ENCODE measurements at regions not wholly inside any gene's neighbourhood (a gene's known extent, or its start where the extent isn't known, plus 50 kb on each side); places are given as distances from the start of the nearest gene placed in this dataset.

DNA sequence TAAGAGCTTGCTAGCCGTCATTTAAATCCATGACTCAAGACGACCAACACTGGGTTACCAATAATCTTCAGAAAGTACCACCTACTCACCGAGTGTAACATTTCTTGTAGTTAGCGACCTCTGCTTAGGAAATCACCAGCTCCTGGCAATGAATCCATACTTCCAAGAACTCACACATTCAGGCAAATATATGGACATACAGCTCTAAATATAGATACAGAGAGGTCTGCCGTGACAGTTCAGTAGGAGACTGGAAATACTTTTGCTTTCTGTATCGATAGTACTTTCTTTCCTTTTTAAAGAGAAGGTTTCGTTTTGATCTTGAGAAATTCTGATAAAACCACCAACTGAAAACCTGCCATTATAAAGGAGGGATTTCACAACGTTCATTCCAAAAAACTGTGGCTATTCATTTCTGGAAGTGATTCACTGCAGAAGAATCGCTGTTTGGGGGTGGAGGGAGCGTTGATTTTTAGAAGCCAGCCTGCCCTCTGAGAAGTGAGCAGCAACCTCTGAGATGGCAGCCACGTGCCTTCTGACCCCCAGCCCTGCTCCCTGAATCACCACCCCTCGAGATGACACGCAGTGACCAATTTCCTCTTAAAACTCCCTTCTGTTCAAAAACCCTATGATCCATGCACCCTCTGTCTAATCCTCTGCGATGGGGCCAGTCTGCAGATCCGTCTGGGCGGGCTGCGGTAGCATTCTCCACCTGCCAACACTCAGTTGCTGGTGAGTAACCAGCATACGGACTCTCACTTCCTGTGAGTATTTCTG lies 179.0 kb upstream of the KLF14 start:
- no peak for DNase-seq

DNA sequence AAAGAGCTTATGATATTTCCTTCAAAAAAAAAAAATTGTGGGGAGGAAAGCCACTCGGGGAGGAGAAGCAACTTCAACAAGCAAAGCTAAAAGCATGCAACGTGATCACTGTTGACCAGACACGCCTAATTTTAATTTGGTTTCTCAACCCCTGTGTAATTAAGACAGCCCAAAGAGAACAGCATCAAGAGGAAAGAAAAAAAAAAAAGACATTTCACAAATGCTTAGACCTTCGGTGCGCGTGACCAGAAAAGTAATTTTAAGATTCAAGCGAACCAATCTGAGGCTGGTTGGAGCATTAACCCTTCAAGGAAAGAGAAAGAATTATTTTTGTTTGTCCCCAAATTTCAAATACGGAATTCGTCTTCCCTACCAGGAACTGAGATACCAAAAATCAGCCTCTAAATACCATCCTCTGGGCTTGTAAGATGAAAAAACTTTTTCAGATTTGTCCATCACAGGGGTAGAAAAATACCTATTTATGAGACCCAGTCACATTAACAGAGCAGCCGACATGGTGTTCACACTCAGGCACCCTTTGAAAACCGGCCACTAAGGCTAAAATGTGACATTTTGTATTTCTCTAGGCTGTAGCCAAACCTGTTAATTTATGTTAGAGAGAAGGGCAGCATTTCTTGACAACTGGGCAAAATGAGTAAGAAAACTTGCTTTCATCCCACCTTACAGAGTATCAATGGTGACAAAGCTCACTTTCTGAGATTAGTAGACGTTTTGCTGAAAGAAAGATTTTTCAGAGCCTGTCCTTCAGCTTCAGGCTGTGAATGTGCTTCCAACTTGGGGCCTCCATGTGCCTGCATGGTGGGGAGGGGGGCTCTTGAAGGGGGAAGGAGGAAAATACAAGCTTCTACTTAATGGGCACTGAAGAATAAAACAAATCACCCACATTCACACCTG lies 179.9 kb upstream of the KLF14 start:
- no peak for DNase-seq

DNA sequence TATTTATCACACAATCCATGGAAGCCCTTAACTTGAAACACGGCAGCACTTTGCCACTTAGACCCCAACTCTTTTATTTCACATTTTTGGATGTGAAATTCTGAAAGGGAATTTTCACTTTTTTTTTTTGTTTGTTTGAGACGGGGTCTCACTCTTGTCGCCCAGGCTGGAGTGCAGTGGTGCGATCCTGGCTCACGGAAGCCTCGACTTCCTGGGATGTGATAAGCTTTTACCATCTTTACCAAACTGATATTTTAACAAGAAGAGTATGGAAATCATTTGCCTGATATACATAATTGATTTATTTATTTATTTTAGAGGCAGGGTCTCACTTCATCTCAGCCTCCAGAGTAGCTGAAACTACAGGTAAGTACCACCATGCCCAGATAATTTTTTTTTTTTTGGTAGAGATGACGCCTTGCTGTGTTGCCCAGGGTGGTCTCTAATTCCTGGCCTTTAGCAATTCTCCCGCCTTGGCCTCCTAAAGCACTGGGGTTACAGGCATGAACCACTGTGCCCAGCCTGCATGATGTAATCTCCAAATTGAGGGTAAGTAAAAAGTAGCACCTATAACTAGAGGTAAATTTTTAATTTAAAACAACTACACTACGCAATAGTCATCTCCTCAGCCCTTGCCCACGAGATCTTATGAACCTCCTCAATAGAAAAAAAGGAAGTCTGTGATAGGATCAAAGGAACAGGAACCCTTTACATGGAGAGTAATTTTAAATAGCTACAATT lies 180.7 kb upstream of the KLF14 start:
- no peak for DNase-seq

DNA sequence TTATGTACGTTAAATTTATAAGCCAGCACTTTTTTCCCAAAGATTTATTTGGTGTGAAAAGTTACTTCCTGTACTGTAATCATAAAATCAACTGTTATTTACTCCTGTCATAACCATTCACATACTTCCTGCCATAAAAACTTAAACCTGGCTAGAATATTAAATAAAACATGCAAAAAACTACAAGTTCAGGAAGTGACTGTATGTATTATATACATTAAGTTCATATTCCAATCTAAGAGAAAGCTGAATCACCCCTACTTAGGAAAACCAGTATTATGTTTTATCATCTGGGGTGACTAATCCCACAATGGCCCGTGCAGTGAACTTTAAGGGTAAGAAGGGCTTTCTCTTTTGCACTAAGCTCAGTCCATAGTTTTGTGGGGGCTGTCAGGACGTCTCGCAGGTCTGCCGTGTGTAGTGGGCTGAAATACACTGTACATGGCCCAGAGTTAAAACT lies 183.7 kb upstream of the KLF14 start:
- DNase-seq: no peak

DNA sequence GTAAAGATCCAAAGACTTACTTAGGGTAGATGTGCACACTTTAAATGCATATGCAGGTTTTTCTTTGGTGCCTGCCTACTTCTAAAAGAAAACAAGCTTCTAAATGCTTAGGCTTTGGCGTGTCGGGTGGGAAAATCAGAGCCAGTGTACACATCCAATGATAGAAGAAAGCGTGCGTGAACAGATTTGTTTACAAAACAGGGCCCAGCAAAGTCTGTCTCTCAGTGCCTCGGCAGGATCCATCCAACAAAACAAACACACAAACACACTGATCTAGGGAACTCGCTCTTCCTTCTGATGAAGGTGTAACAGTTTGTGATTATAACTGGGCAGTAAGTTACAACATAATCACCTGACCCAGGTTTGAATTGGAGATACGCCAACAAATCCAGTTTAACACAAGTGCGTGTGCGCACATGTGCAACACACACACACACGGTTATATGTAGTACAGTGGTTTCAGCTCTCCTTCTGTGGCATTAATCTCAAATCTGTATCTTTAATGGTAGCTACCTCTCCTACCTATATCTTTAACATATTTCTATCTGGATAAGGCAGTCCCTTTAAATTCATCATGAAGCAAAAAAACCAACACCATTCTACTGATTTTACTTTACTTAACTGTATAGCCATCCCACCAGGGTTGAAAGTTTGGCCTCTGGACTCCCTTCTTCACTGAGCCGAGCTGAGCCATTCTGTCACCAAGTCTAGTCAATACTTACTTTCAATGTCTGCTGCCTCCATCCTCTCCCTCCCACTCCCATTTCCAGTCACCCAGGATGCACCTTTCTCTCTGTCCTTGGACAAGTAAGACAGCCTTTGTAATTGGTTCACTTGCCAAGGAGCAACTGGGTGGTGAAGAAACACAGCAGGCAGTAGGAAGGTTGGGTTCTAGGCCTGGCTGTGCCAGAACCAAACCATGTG lies 184.4 kb upstream of the KLF14 start:
- DNase-seq: no peak

DNA sequence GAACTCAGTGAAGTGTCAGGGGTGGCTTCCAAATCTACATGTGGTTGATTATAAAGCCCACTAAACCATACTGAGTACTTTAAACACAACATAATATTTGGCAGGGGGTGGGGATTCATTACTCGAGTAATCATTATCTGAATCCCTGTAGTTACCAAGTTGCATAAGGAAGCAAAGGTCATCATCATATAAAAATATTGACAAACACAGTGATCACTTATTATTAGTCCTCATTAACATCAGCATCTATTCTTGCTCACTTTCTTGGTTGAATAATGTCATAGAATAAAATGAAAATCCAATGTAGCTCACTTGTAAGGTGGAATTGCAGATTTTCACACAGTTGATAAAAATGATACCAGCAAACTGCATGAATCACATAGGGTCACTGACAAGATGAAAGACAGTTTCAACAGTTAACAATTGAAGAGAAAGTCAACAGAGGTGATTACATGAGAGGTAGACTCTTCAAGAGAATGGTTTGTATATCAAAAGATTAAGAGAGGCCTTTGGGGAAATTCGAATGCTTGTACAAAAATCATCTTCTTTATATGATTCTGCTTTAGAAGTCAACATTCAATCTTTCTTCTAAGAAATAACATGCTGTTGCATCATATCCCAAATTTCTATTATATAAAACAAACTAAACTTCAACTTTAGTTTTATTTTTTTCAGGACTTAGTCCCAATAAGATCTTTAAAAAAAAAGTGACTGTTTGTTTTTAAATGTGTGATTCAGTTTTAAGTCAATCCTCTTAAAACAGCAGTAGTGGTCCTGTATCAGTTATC lies 185.5 kb upstream of the KLF14 start:
- no peak for DNase-seq

DNA sequence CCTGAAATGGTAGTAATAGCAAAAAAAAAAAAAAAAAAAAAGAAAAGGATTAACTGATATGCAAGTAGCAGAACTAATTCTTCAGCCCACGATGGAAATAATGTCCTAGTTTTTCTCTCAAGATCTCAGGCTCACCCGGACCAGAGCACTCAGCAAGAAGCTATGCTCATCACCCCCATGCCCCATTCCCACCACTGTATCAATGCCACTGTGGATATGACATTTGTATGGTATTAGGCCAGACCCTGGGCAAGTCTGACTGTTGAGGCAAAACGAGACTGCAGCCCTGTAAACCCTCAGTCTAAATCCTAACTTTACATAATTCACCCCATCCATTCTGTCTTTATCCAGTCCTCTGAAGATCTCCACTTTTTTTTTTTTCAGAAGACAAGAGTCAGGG lies 186.1 kb upstream of the KLF14 start:
- no peak for DNase-seq

DNA sequence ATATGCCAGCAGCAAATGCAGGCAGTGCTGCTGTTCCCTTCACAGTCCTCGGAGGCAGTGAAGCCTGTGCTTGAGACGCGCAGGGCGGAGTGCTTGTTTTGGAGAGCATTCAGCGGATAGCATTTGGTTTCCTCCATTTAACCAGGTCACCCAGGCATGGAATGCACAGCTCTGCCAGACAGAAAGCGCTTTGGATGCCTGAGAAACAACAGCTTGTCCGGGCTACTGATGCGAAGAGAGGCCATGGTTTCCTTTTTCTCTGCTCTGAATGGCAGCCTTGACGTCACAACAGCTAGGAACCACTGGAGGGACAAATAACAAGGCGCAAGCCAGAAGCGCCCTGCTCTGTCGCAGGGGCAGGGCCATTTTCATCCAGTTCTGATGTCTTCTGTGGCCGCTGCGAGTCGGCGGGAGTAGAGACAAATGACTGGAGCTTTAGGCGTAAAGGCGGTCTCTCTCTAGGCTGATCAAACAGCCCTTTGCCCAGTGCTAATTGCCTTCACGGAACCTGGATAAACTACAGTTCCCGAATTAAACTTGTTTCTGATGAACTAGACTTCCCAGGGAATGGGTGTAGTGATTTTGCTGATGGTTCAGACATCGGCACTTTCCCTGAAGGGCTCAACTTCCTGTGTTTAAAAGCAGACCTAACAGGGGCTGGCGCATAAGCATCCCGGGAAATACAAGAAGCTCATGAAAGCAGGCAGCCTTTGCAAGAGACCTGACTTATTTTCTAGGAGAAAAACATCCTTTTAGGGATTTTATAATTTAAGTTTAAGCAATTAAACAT lies 187.6 kb upstream of the KLF14 start:
- DNase-seq: peak; percentile 10

DNA sequence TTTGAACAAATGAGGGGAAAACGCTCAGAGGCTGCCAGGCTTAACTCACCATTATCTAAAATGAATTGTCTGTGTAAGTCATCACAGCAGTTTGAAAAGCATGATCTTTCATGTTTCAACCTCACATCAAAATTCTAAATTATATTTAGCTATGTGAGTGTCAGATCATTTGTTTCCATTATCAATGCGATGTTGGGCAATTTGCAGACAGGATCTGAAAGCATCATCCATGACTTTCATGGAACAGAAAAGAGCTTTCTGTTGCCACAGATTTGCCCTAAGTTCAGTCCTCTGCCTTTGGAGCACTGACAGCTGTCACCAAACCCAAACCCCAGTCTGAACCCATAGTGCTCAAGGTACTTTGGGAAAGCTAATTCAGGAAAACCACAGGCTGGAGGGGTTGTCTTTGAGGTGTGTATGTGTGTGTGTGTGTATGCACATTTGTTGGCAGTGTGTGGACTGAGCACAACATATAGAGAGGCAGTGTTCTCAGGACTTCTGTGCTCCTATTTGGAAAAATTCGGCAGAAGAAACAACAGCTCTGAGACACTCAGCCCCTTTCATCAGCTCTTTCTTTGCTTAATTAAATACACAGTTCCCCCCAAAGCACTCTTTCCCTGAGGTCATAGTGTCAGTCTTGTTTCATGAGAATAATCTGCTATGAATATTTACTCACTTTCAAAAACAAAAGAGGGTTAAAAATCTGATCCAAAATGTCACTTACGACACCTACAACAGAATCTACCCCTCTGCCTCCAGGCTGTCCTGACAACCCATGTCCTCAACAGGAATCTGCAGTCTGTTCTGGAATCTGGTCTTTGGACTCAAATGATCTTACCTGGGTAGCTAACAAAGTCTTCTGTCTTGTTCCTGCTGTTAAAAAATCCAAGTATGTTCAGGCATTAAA lies 188.5 kb upstream of the KLF14 start:
- no peak for DNase-seq

DNA sequence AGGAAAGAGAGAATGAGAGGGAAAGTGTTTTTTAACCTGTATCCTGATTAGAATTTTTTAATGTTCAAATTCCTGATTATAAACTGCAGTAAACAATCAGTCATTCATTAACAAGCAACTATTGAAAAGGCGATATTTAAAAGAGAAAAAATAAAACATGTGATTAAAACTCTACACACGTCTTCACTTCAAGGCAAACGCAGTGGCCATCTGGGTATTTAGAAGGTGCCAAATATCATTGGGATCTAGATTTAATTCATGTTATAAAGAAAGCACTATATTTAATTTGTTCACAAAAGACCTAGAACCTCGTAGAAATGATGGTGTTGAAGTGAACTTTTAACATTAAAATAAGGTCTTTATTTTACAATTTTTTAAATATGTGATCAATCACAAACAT lies 189.4 kb upstream of the KLF14 start:
- DNase-seq: no peak

DNA sequence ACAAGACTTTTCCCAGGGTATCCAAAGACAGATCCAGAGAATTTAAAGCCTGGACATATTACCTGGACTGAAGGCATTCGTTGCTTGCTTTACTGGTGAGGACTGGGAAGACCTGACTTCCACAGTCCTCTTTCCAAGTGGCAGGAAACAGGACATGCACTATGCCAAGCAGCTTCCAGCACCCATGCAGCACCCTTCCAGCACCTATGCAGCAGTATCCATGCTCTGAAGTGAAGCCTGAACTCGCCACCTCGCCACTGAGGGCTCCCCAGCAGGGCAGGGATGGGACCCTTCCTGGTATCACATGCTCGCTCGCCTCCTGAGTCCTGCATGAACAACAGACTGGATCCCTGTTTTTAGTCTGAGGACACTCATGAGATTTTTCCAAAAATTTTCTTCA lies 189.9 kb upstream of the KLF14 start:
- no peak for DNase-seq

DNA sequence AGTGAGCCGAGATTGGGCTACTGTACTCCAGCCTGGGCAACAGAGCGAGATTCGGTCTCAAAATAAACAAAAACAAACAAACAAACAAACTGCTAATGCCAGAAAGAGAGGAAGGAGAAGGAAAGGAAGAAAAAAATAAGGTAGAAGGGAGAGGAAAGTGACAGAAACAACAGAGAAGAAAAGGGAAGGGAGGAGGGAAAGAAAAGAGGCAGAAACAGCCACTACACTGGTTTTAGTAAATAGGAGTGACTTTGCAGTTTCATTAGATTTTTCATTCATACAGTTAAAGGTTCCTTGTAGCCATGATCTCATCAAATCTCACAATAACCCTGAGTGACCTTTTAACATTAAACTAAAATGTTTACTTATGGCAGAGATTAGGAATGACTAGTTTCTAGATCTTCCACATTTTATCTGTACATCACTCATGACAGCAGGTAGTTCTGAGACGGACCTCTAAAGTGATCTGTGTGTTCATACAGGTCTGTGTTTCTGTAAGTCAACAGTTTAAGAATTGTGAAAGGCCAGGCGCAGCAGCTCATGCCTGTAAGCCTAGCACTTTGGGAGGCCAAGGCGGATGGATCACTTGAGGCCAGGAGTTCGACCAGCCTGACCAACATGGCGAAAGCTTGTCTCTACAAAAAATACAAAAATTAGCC lies 191.3 kb upstream of the KLF14 start:
- DNase-seq: no peak

DNA sequence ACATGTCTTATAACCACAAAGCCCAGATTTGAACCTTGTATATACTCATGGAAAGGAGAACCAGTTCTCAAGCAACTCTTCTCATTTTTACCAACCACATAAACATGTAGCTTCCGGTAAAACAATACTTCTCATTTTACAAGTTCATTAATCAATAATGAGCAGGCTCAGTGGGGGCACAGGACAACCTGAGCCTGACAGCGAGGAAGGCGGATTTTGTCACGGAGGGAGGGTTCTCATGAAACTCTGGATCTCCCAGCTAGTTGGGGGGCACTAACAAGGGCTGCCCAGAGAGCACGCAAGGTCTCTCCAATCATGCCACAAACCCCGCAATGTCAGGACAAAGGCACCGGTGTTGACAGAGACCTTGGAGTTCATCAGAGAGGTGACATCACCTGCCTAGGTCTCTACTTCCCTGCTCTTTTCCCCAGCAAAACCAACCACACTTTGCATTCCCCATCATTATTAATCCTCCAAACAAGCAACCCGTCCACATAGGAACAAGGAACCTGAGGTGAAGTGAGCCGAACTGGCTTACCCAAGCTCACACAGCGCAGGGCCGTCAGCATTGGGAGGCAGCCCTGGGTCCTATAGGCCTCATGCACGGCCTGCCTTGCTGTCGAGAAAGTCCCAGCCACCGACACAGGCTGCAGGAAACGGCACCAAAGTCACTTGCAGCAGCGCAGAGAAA lies 192.1 kb upstream of the KLF14 start:
- no peak for DNase-seq

DNA sequence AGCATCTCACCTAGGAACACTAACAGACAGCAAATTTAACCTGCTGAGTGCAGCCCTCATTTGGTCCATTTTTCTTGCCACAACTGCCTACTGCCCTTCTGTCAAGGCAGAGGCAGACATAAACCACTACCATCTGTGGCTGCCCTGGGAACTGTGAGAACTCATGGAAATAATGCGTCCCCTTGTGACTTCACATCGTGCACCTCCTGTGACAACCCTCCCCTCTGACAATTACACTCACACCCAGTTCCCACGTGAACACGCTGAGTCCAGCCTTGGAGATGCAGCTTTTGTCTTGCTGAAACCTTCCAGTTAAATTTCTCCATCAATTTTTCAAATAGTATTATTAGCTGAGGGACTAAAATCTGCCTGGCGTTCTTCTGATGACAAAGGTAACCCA lies 193.1 kb upstream of the KLF14 start:
- DNase-seq: no peak

DNA sequence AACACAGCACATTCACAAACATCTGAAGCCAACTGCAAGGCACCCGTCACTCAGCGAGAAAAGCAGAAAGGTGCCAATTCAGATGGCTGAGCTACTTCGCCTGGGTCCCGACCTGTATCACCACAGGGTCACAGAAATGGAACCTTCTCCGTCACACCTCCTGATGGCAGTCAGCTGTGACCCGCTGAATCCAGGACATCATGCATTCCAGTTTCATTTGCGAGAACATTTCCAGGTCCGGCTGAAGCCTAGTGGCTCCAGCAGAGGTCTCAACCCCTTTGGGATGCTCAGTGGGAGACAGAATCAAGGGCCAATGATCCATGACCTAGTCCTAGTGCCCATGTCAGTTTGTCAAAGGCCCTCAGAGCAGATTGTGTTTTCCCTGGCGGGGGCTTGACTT lies 193.6 kb upstream of the KLF14 start:
- DNase-seq: no peak

DNA sequence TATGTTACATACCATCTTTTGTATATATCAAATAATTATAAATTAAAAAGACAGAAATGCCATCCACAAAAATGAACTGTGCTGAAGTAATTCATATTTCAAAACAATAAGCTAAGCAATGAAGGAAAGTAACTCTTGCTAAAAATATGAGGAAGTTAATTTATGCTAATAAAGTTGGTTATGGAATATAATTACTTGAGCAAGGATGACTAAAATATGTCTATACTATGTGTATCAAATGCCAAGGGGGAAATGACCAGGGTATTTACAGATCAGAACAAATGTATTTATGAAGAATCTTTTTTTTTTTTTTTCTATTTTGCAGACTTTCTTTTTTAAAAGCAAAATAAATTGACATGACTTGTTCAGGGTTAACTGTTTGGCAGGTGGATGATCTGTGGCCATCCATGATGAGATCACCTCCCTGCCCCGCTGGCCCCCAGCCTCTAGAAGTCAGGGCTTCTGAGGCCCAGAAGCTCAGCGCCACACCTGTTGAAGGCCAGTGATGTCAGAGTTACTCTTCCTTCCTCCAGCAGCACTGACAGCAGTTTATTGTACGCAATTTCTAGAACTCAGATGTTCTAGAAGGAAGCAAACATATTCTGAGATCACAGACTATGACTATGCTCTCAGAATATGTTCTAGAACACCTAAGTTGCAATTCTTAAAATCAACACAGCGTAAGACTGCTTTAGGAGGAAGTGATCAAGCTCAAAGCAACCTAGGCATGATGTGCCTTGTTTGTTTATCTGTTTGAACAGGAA lies 196.1 kb upstream of the KLF14 start:
- DNase-seq: no peak

DNA sequence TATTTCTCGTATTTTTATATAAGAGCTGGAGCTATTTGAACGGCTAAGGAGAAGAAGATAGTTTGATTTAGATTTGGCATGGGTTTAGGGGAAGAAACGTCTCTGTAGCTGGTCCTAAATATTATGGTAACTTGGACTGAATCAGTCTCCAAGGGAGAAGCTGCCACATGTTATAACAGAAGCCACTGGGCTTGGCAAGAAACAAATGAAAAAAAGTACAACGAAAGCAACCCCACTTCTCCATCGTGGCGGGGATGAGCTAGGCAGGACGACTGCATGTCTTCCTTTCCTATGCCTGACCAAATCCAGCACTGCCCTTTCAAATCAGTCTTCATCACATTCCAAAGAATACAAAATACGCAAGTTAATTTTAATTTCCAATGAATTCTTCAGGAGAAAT lies 196.7 kb upstream of the KLF14 start:
- DNase-seq: no peak

DNA sequence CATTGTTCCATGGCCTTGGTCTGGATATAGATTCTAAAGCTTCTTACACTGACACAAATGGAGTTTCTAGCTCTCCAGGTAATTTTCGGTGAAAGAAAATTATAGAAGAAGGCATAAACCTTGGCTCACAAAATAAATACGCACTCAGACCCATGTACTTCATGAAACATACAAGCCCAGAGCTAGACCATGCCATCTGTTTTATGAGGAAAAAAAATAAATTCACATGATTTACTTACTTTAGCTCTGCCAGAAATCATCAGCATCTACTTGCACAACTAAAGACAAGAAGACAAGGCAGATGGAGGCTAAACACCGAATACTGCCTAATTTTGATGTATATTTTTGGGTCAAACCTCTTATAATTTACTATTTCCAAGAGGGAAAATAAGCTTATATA lies 197.4 kb upstream of the KLF14 start:
- DNase-seq: no peak

Measured in NCI-H446 treated with DMSO at 0.1 percent for 48 hours (cell line).